HG03103 (cell line): ENCODE measurements at regions not wholly inside any gene's neighbourhood (a gene's known extent, or its start where the extent isn't known, plus 50 kb on each side); places are given as distances from the start of the nearest gene placed in this dataset.

ENCODE experiments used
- ATAC-seq: cut with Tn5 transposase; IDR thresholded peaks from one replicate; pipeline ENCODE4 v1.9.1; 2021; ENCODE audit warnings: low read depth; ENCODE audit not compliant: unreplicated experiment

GRCh38 chr9:108724652-108725051 is 131.1 kb downstream of the ACTL7B start:
- no peak for ATAC-seq

- ATAC-seq = no peak
These were observed 131.7 kb downstream of the ACTL7B start for GRCh38 chr9:108724122-108724521.

- no peak for ATAC-seq
These were observed 133.4 kb downstream of the ACTL7B start for GRCh38 chr9:108722396-108722795.

- ATAC-seq = no peak
These were observed 135.6 kb downstream of the ACTL7B start for GRCh38 chr9:108720191-108720642.

- no peak for ATAC-seq
These were observed 145.4 kb downstream of the ACTL7B start for GRCh38 chr9:108710424-108710823.

DNA sequence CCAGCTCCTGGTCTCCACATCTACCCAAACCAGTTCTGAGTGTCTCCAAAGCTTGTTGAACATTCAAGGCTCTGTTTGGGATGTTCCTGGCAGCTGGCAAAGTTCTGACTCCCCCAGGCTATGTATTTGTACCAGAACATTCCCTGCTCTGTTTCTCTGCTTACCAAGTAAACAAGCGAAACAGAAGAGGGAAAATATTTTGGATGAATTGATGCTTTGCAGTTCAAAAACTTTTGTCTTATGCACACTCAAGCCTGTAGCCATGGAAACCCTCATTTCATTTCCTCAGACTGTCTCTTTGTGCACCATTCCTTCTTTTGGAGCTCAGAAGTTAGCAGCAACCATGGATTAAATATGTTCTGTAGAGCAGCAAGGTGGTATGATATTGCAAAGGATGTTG is 145.8 kb downstream of the ACTL7B start:
- ATAC-seq = no peak

DNA sequence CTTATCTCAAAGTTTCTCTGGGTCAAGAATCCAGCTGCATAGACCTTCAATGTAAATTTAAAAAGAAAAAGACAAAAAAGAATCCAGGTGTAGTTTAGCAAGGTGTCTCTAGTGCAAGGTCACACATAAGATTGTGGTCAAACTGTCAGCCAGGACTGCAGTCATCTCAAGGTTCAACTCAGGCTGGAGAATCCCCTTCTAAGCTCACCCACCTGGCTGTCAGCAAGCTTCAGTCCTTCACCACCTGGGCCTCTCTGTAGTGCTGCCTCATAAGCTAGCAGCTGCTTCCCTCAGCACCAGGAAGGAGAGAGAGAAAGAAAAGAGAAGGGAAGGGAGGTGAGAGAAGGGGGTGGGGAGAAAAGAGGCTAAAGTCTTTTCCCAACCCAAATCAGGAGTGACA is 146.7 kb downstream of the ACTL7B start:
- no peak for ATAC-seq

- ATAC-seq = no peak
These were observed 147.3 kb downstream of the ACTL7B start for GRCh38 chr9:108708448-108708847.

GRCh38 chr9:108707120-108707519 is 148.7 kb downstream of the ACTL7B start:
- no peak for ATAC-seq

DNA sequence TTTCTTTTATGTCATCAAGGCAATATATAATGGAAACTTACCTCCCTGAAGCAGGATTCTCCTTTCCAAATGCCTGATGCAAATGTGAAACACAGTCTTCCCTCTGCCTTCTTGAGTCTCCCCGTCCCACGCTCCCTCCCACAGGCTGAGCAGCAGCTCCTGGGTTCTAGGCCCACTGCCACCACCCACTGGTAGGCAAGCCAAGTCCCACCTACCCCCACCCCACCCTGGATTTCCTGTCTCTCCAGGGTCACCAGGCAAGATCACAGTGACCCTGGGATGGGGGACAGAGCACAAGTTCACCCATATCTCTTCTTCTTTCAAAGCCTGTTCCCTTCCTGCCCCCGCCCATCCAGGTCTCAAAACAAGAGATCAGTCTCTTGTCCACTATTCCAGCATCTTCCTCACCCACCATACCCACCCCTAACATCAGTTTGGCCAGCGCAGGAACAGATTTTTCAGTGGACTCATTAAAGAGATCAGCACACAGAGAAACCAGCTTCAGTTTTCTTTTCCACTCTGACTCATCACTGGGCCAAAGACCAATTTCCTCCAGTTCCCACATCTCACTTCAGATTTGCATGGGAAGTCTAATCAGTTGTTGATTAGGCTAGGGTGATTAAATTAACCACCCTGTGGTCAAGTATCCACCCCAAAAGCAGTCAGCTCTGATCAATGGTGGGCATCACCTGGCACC is 151.5 kb downstream of the ACTL7B start:
- ATAC-seq = no peak

- no peak for ATAC-seq
These were observed 152.4 kb downstream of the ACTL7B start for GRCh38 chr9:108703429-108703828.

DNA sequence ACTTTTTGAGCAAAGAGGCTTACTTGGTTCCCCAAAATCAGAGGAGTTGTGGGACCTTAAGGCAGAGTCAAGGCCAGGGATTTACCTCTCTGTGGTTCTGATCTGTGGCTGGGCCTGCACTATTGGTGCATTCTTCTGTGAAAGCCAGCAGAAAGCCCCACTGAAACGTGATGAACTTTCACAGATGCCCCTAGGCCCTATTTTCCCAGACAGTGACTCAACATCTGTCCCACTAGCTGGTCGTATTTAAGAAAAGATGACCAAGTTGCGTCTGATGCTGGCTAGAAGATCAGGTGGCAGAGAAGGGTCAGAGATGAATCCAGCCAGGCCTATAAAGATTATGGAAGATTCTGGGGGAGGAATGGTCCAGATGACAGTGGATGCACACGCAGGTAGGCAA is 153.1 kb downstream of the ACTL7B start:
- ATAC-seq = no peak

DNA sequence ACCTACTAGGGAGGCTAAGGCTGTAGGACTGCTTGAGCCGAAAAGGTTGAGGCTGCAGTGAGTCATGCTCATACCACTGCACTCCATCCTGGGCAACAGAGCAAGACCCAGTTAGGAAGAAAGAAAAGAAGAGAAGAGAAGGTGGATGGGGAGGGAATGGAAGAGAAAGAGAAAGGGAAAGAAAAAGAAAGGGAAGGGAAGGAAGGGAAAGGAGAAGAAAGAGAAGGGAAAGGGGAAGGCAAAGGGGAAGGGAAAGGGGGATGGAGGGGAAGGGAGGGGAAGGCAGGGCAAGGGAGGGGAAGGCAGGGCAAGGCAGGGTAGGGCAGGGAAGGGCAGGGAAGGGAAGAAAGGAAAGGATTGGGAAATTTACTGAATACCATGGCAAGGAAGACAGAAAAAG is 157.0 kb downstream of the ACTL7B start:
- ATAC-seq = no peak

DNA sequence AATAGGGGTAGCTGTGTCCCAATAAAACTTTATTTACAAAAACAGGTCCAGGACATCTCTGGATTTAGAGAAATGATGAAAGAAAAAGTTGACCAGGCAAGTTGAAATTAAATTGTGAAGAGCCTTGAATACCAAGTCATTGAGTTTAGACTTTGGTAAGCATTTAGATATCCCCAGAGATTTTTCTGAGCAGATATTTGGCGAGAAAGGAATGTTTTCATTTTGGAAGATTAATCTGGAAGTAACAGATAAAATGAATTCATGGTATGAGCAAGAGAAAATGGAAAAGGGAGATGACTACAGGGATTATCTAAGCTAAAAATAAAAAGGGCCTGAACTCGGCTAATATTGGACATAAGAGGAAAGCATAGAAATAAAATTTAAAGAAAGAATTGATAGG is 157.6 kb downstream of the ACTL7B start:
- no peak for ATAC-seq

- ATAC-seq = no peak
These were observed 159.6 kb downstream of the ACTL7B start for GRCh38 chr9:108696156-108696555.

DNA sequence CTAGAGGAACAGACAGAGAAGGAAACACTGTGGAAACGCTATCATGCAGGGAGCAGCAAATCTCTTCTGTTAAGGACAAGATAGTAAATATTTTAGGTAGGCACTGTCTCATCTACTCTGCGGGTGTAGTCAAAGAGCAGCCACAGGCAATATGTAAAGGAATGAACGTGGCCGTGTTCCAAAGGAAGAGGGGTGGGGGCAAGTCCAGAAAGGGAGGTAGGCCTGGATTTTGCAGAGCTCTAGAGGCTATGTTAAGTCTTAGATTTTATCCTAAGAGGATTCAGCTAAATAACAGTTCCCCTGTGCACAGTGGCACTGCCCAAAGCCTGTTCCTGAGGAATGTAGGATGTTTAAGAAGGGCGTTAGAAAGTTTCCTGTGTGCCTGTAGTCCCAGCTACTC is 161.6 kb downstream of the ACTL7B start:
- ATAC-seq = no peak

- ATAC-seq = no peak
These were observed 164.2 kb downstream of the ACTL7B start for GRCh38 chr9:108691614-108692013.

DNA sequence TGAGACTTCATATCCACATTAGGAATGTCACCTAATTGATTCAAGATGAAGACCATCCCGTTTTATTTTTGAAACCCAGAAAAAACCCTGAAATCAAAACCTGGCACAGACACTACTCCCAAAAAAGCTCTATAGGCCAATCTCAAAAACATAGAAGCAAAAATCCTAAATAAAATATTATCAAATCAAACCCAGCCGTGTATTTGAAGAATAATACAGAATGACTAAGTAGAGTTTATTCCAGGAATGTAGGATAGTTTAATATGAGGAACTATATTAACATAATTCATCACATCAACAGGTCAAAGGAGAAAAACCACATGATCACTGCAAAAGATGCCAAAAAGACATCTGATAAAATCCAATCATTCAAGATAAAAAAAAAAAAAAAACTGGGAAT is 167.1 kb downstream of the ACTL7B start:
- ATAC-seq = no peak

DNA sequence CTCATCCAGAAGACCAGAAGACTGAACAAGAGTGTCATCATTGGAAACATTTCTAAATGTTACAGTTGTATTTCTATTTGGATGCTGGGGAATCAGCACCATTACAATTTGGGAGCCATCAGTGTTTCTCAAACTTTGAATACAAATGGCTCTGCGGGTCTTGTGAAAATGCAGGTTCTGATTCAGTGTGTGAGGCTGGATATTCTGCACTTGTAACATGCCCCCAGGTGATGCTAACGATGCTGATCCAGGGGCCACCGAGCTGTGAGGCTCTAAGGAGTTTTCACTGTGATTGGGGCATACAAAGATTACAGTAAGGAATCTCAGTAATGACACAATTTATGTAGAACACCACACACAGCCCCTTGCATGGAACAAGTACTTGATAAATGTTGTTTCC is 167.7 kb downstream of the ACTL7B start:
- no peak for ATAC-seq

DNA sequence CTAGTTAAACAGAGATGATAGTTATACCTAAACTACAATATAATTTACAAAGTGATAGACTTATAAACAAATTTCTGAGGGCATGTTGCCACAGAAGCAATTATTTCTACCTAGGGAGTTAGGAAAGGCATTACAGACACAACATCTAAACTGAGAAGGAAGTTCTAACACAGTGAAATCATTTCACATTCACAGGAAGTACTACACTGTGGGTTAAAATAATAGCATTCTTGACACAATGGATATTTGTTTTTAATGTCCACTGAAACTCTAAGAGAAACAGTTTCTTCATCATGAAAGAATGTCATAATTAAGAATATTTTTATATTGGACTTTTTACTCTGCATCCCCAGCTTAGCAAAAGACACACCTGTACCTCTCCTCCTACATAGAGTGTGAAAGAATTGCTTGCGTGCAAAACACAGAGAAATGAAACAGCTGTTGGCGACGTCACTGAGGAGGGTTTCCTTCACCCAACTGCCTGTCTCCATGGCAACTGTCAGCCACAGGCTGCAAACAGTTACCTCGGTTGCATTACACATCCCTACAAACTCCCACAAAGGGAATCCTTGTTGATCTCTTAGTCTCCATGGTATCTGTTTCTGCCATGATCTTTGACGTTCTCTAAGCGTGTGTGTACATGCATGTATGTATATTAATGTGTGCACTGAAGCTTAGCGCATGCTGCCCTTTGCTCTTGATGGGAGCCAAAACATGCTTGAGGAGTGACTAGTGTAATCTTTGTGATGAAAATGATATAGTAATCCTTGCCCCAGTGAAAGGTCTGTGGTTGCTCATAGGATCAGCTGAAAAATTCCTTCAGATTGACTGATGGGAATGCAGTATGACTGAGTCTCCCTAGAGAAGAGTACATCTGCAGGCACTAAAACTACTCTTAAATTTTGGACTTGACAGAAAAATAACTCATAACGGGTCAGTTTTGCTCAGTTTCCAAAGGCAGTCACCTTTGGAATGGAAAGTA is 168.5 kb downstream of the ACTL7B start:
- no peak for ATAC-seq

DNA sequence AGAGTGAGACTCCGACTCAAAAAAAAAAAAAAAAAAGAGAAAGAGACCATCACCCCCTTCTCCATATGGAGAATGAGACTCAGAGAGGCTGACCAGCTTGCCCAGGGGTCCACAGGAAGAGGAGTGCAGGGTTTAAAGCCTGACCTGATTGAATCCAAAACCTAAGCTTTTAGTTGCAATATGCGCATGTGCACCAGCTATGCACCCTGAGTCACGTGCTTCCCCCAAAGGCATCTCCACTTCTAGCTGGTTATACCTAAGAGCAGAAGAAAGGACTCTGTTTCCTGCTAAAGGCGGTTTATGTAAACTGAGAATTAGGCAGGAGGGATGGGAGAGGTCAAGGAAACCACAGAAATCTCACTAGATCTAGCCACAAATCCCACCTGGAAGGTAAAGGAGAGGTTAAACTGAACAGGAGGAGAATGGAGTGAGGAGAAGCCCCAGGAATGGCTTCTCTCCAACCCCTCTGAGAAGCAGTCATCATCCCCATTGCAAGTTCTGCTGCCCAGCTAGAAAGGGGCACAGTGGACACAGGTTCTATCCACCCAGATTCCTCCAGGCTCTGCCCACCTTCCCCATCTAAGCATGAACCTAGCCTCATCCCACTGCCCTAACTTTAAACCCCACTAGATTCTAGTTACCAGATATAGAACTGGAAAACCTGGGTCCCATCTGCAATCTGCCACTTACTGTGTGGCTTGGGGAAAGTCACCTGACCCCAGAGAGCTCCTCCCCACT is 171.3 kb downstream of the ACTL7B start:
- ATAC-seq = no peak
